ENCODE measurements at regions not wholly inside any gene's neighbourhood (a gene's known extent, or its start where the extent isn't known, plus 50 kb on each side); places are given as distances from the start of the nearest gene placed in this dataset.

DNA sequence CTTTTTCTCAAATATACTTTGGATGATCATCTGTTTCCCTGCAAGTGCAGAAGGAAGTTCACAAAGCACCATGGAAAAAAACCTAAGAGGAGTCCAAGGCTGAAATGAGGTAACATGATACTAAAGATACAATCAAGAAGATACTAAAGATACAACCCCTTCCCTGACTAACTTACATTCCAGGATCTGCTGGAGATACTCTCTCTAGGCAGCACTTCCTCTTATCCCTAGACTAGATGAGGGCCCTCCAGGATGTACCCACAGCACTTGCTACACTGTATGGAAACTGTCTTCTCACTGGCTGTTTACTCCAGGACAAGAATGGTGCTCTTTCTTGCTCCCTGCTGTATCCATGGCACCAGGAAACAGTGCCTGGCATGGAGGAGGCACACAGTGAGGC lies 116.4 kb upstream of the NFE2L3 start:
- TF ChIP-seq, protein P1, sequence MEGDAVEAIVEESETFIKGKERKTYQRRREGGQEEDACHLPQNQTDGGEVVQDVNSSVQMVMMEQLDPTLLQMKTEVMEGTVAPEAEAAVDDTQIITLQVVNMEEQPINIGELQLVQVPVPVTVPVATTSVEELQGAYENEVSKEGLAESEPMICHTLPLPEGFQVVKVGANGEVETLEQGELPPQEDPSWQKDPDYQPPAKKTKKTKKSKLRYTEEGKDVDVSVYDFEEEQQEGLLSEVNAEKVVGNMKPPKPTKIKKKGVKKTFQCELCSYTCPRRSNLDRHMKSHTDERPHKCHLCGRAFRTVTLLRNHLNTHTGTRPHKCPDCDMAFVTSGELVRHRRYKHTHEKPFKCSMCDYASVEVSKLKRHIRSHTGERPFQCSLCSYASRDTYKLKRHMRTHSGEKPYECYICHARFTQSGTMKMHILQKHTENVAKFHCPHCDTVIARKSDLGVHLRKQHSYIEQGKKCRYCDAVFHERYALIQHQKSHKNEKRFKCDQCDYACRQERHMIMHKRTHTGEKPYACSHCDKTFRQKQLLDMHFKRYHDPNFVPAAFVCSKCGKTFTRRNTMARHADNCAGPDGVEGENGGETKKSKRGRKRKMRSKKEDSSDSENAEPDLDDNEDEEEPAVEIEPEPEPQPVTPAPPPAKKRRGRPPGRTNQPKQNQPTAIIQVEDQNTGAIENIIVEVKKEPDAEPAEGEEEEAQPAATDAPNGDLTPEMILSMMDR (IDR thresholded peaks at IDR 0.05), result no peak
- no peak for TF ChIP-seq EP300 (IDR thresholded peaks at IDR 0.05)
